HCT116 (cell line): ENCODE measurements at regions not wholly inside any gene's neighbourhood (a gene's known extent, or its start where the extent isn't known, plus 50 kb on each side); places are given as distances from the start of the nearest gene placed in this dataset.

Source experiments
- ATAC-seq: fragments of 200-7000 bp; cut with Tn5 transposase; 2 replicates; pipeline ENCODE4 v1.9.1; 2020; ENCODE audit warnings: mild to moderate bottlenecking, moderate library complexity
- BruUV-seq: library from RNA; stranded (reverse); fragments of 400-500 nt; replicated peaks from 2 replicates; lab custom pipeline; 2021; lab: Mats Ljungman, UMichigan
- CTCF ChIA-PET: fragments of 300-600 bp; sonication (Branson Sonifier 250); formaldehyde crosslinking; loops from one replicate; lab custom pipeline; 2021; ENCODE audit warnings: antibody characterized with exemption; lab: Charles Lee
- POLR2A ChIA-PET: fragments of 300-600, 350-600 bp; sonication (Branson Sonifier 250); formaldehyde crosslinking; loops from one replicate; lab custom pipeline; 2021; ENCODE audit warnings: antibody characterized with exemption; lab: Charles Lee
- RAD21 ChIA-PET, 2 experiments: fragments of 300-600 bp; sonication (Branson Sonifier 250); formaldehyde crosslinking; loops; one replicate each; lab custom pipeline; 2023; ENCODE audit warnings: low total read pairs in 2 of 2; ENCODE audit not compliant: uncharacterized antibody in 2 of 2, unreplicated experiment in 2 of 2, low non-redundant PET in 1 of 2; lab: Charles Lee
- DNase-seq: peaks from one replicate; pipeline ENCODE4 v3.0.0-alpha.2; 2010; ENCODE audit warnings: low read depth, low spot score
- H2AFZ ChIP-seq: fragments of 200-600 bp; shearing (Covaris generic), sonication (generic); 2 replicates; pipeline ENCODE4 v1.6.1; 2017; ENCODE audit warnings: low read depth, mixed run types, mixed read lengths, antibody characterized with exemption, low read length; ENCODE audit not compliant: poor library complexity, severe bottlenecking
- H3K27ac ChIP-seq: 2 replicates; pipeline ENCODE4 v1.5.1; 2012; ENCODE audit warnings: low read depth, low read length
- H3K27me3 ChIP-seq: fragments of 200-600 bp; sonication (generic); 2 replicates; pipeline ENCODE4 v1.6.1; 2016; ENCODE audit warnings: mixed run types, low read length, mixed read lengths; ENCODE audit not compliant: insufficient read depth
- H3K36me3 ChIP-seq, 2 experiments: fragments of 200-500 bp in 1 of 2; fragments of 200-600 bp in 1 of 2; sonication (Bioruptor generic) in 1 of 2; sonication (generic) in 1 of 2; 2 replicates each; pipeline versions ENCODE4 v1.5.1 to v1.6.1; 2014 to 2016; ENCODE audit warnings: low read length in 2 of 2, inconsistent platforms in 1 of 2, mixed read lengths in 1 of 2, mixed run types in 1 of 2; ENCODE audit not compliant: insufficient read depth in 2 of 2, control insufficient read depth in 1 of 2
- H3K4me1 ChIP-seq, 2 experiments: fragments of 200-600 bp in 1 of 2; sonication (generic) in 1 of 2; 2 replicates each; pipeline versions ENCODE4 v1.5.1 to v1.6.1; 2012 to 2017; ENCODE audit warnings: low read length in 2 of 2, inconsistent platforms in 1 of 2, mild to moderate bottlenecking in 1 of 2, mixed read lengths in 1 of 2, mixed run types in 1 of 2, moderate library complexity in 1 of 2; ENCODE audit not compliant: insufficient read depth in 2 of 2, control insufficient read depth in 1 of 2
- H3K4me2 ChIP-seq: fragments of 200-600 bp; sonication (generic); 2 replicates; pipeline ENCODE4 v1.6.1; 2017; ENCODE audit warnings: mixed run types, low read length, mixed read lengths
- H3K4me3 ChIP-seq, 2 experiments: fragments of 200-600 bp in 1 of 2; sonication (generic) in 1 of 2; replicated peaks in 1 of 2; 2 replicates each; pipeline ENCODE4 v1.5.1; 2011 to 2016; ENCODE audit warnings: low read length in 2 of 2, control low read depth in 1 of 2, low read depth in 1 of 2, mild to moderate bottlenecking in 1 of 2, mixed read lengths in 1 of 2, mixed run types in 1 of 2
- H3K79me2 ChIP-seq: fragments of 200-600 bp; sonication (generic); 2 replicates; pipeline ENCODE4 v1.6.1; 2017; ENCODE audit warnings: mild to moderate bottlenecking, mixed run types, low read length, moderate library complexity, mixed read lengths; ENCODE audit not compliant: insufficient read depth
- H3K9ac ChIP-seq: fragments of 200-600 bp; sonication (generic); 2 replicates; pipeline ENCODE4 v1.6.1; 2016; ENCODE audit warnings: low read length, mixed read lengths
- H3K9me2 ChIP-seq: fragments of 200-600 bp; sonication (generic), shearing (Covaris generic); 2 replicates; pipeline ENCODE4 v1.6.1; 2017; ENCODE audit warnings: mixed run types, mild to moderate bottlenecking, moderate library complexity; ENCODE audit not compliant: insufficient read depth
- H3K9me3 ChIP-seq, 2 experiments: fragments of 200-500 bp in 1 of 2; fragments of 200-600 bp in 1 of 2; sonication (Bioruptor generic) in 1 of 2; sonication (generic) in 1 of 2; 2 replicates each; pipeline ENCODE4 v1.6.1; 2014 to 2017; ENCODE audit warnings: low read length in 2 of 2, mixed read lengths in 2 of 2, inconsistent platforms in 1 of 2, low read depth in 1 of 2, mild to moderate bottlenecking in 1 of 2, mixed run types in 1 of 2, moderate library complexity in 1 of 2; ENCODE audit not compliant: control insufficient read depth in 1 of 2, insufficient read depth in 1 of 2
- H4K20me1 ChIP-seq: fragments of 200-600 bp; sonication (generic), shearing (Covaris generic); 2 replicates; pipeline ENCODE4 v1.6.1; 2017; ENCODE audit warnings: mixed run types, mild to moderate bottlenecking, moderate library complexity; ENCODE audit not compliant: insufficient read depth
- ATF3 ChIP-seq: IDR thresholded peaks from 2 replicates; pipeline ENCODE4 v1.6.1; 2012
- CBX3 ChIP-seq: IDR thresholded peaks from 2 replicates; pipeline ENCODE4 v1.6.1; 2012; ENCODE audit warnings: low read depth
- CEBPB ChIP-seq: IDR thresholded peaks from 2 replicates; pipeline ENCODE4 v1.6.1; 2012; ENCODE audit warnings: low read depth
- CTCF ChIP-seq, 3 experiments: fragments of 200-600 bp in 1 of 3; sonication (generic) in 1 of 3; IDR thresholded peaks in 2 of 3; conservative IDR thresholded peaks in 1 of 3; 2 replicates each; pipeline ENCODE4 v1.5.1; 2012 to 2017; ENCODE audit warnings: low read depth in 2 of 3, low read length in 2 of 3, antibody characterized with exemption in 1 of 3, borderline replicate concordance in 1 of 3, control low read depth in 1 of 3, mild to moderate bottlenecking in 1 of 3, mixed read lengths in 1 of 3, mixed run types in 1 of 3, moderate library complexity in 1 of 3; ENCODE audit not compliant: insufficient read depth in 1 of 3
- EGR1 ChIP-seq: IDR thresholded peaks from 2 replicates; pipeline ENCODE4 v1.6.1; 2012; ENCODE audit warnings: low read depth
- ELF1 ChIP-seq: IDR thresholded peaks from 2 replicates; pipeline ENCODE4 v1.6.1; 2012; ENCODE audit warnings: low read depth, borderline replicate concordance
- EZH2 ChIP-seq: fragments of 200-600 bp; sonication (generic); IDR thresholded peaks from 2 replicates; pipeline ENCODE4 v1.6.1; 2017; ENCODE audit warnings: antibody characterized with exemption, mixed run types
- EZH2phosphoT487 ChIP-seq: fragments of 200-600 bp; IDR thresholded peaks from 2 replicates; pipeline ENCODE4 v1.6.1; 2018; ENCODE audit warnings: antibody characterized with exemption, borderline replicate concordance
- MAX ChIP-seq: IDR thresholded peaks from 2 replicates; pipeline ENCODE4 v1.6.1; 2012
- POLR2A ChIP-seq: IDR thresholded peaks from 2 replicates; pipeline ENCODE4 v1.7.0; 2011; ENCODE audit warnings: borderline replicate concordance; ENCODE audit not compliant: insufficient read depth, insufficient read length; ENCODE audit errors: extremely low read depth
- RAD21 ChIP-seq: IDR thresholded peaks from 2 replicates; pipeline ENCODE4 v1.6.1; 2012; ENCODE audit warnings: low read depth, mild to moderate bottlenecking
- SIN3A ChIP-seq: IDR thresholded peaks from 2 replicates; pipeline ENCODE4 v1.6.1; 2012; ENCODE audit warnings: low read depth
- SRF ChIP-seq: IDR thresholded peaks from 2 replicates; pipeline ENCODE4 v1.6.1; 2012; ENCODE audit warnings: low read depth
- TCF7L2 ChIP-seq: IDR thresholded peaks from 2 replicates; pipeline ENCODE4 v1.7.0; 2011; ENCODE audit warnings: borderline replicate concordance, inconsistent platforms; ENCODE audit not compliant: insufficient read depth, insufficient read length; ENCODE audit errors: extremely low read depth
- YY1 ChIP-seq: IDR thresholded peaks from 2 replicates; pipeline ENCODE4 v1.6.1; 2011; ENCODE audit warnings: low read length, low read depth, moderate library complexity, mild to moderate bottlenecking; ENCODE audit not compliant: insufficient replicate concordance; ENCODE audit errors: extremely low read depth
- ZNF274 ChIP-seq: fragments of 200-500 bp; sonication (Bioruptor generic); IDR thresholded peaks from 2 replicates; pipeline ENCODE4 v1.6.1; 2014; ENCODE audit warnings: mild to moderate bottlenecking, low read depth, low read length, inconsistent platforms
- intact Hi-C: fragments of 100-400 bp; cut with micrococcal nuclease; formaldehyde crosslinking; loops from 2 replicates; pipeline ENCODE4 v1.10.0; 2022

- H3K9ac ChIP-seq = no peak overlapping the region
- no peaks in the 10 kb centered on the region for H3K27me3 ChIP-seq
- ChIA-PET POLR2A (no interaction called here), RAD21 (no interaction called here), CTCF (no interaction called here)
- no peaks in the 10 kb centered on the region for H3K9me3 ChIP-seq
- no peaks in the 10 kb centered on the region for H3K9me2 ChIP-seq
- H3K4me2 ChIP-seq = no peak overlapping the region
- H3K4me3 ChIP-seq = no peak overlapping the region
- H2AFZ ChIP-seq = no peak overlapping the region
- DNase-seq (no peak), ATAC-seq (no peak)
- H3K79me2 ChIP-seq = no peaks in the 10 kb centered on the region
- TF ChIP-seq TCF7L2 (no peak), EZH2 (no peak), ATF3 (no peak), CEBPB (no peak), YY1 (no peak), RAD21 (no peak), ELF1 (no peak), EGR1 (no peak), ZNF274 (no peak), SRF (no peak)
- H3K4me1 ChIP-seq = peaks cover 7% of the 10 kb centered on the region in 2 experiments; a peak in 3 of 4 replicates
- no TSS peak for BruUV-seq
- intact Hi-C loops = no loop called here
- no peaks in the 10 kb centered on the region for H4K20me1 ChIP-seq
- H3K27ac ChIP-seq = no peak overlapping the region
- no peaks in the 10 kb centered on the region for H3K36me3 ChIP-seq
Observed at GRCh38 chr1:87603626-87604025, 274.9 kb downstream of the LMO4 start.

GRCh38 chr1:87612956-87613355, 284.3 kb downstream of the LMO4 start:
- intact Hi-C loops = no loop called here
- Histone ChIP-seq H3K9ac (no peak overlapping the region), H3K79me2 (no peaks in the 10 kb centered on the region), H3K9me3 (no peaks in the 10 kb centered on the region), H3K27me3 (no peaks in the 10 kb centered on the region), H3K4me1 (no peaks in the 10 kb centered on the region), H4K20me1 (no peaks in the 10 kb centered on the region), H3K27ac (no peak overlapping the region), H2AFZ (no peak overlapping the region), H3K36me3 (no peaks in the 10 kb centered on the region), H3K9me2 (no peaks in the 10 kb centered on the region), H3K4me2 (no peak overlapping the region), H3K4me3 (no peak overlapping the region)
- BruUV-seq = no TSS peak
- DNase-seq (no peak), ATAC-seq (no peak)
- POLR2A ChIA-PET = no interaction called here
- RAD21 ChIA-PET = no interaction called here
- CTCF ChIA-PET = no interaction called here
- TF ChIP-seq EGR1 (no peak), TCF7L2 (no peak), CTCF (IDR thresholded peaks at IDR 0.05 in 2 of 3, conservative IDR thresholded peaks at IDR 0.05 in 1 of 3; ENCODE audit: borderline replicate concordance in 1 of 3, insufficient read depth in 1 of 3, low read depth in 2 of 3, low read length in 2 of 3) (no peak), ATF3 (no peak), RAD21 (no peak), MAX (no peak), ELF1 (no peak), SIN3A (no peak), YY1 (no peak), EZH2phosphoT487 (no peak), POLR2A (no peak), CBX3 (no peak), EZH2 (no peak)
